ENCODE measurements at regions not wholly inside any gene's neighbourhood (a gene's known extent, or its start where the extent isn't known, plus 50 kb on each side); places are given as distances from the start of the nearest gene placed in this dataset.

GRCh38 chr17:36793976-36794375 is 143.3 kb upstream of the LHX1 start:
- no peaks in the 10 kb centered on the region for H3K9me3 Mint-ChIP-seq
- H3K27me3 Mint-ChIP-seq = peaks cover 21% of the 10 kb centered on the region
- ATAC-seq (ENCODE audit: low read depth) = no peak
- H3K27ac Mint-ChIP-seq = no peak overlapping the region
- DNase-seq = no peak
- intact Hi-C loops (cut with micrococcal nuclease) = no loop called here
- H3K36me3 Mint-ChIP-seq (ENCODE audit: low read depth) = no peaks in the 10 kb centered on the region
- no peak overlapping the region for H3K4me3 Mint-ChIP-seq
- CTCF ChIA-PET = no interaction called here
- TF ChIP-seq CTCF (IDR thresholded peaks at IDR 0.05) = no peak
- H3K4me1 Mint-ChIP-seq = no peaks in the 10 kb centered on the region
- POLR2A ChIA-PET = no interaction called here

GRCh38 chr17:36807496-36808179 is 129.6 kb upstream of the LHX1 start:
- no peaks in the 10 kb centered on the region for H3K36me3 Mint-ChIP-seq (ENCODE audit: low read depth)
- CTCF ChIA-PET = no interaction called here
- H3K9me3 Mint-ChIP-seq = no peaks in the 10 kb centered on the region
- peaks cover 59% of the 10 kb centered on the region for H3K27me3 Mint-ChIP-seq
- H3K4me1 Mint-ChIP-seq = no peaks in the 10 kb centered on the region
- ATAC-seq (ENCODE audit: low read depth) (no peak), DNase-seq (no peak)
- TF ChIP-seq CTCF (IDR thresholded peaks at IDR 0.05) = no peak
- intact Hi-C loops (cut with micrococcal nuclease) = no loop called here
- no peak overlapping the region for H3K27ac Mint-ChIP-seq
- H3K4me3 Mint-ChIP-seq = no peak overlapping the region
- POLR2A ChIA-PET = no interaction called here

GRCh38 chr17:36808180-36808661 is 129.1 kb upstream of the LHX1 start:
- no peak for ATAC-seq (ENCODE audit: low read depth)
- Mint-ChIP-seq H3K9me3 (no peaks in the 10 kb centered on the region), H3K4me1 (no peaks in the 10 kb centered on the region), H3K27ac (no peak overlapping the region), H3K4me3 (no peak overlapping the region), H3K36me3 (ENCODE audit: low read depth) (no peaks in the 10 kb centered on the region), H3K27me3 (peaks cover 60% of the 10 kb centered on the region)
- intact Hi-C loops (cut with micrococcal nuclease) = no loop called here
- no peak for DNase-seq
- no peak for TF ChIP-seq CTCF (IDR thresholded peaks at IDR 0.05)
- POLR2A ChIA-PET = no interaction called here
- CTCF ChIA-PET = no interaction called here

- H3K36me3 Mint-ChIP-seq (ENCODE audit: low read depth) = no peaks in the 10 kb centered on the region
- DNase-seq (no peak), ATAC-seq (ENCODE audit: low read depth) (no peak)
- intact Hi-C loops (cut with micrococcal nuclease) = no loop called here
- POLR2A ChIA-PET = no interaction called here
- H3K9me3 Mint-ChIP-seq = no peaks in the 10 kb centered on the region
- CTCF ChIA-PET = no interaction called here
- H3K27ac Mint-ChIP-seq = no peak overlapping the region
- no peak overlapping the region for H3K4me3 Mint-ChIP-seq
- peaks cover 8% of the 10 kb centered on the region for H3K4me1 Mint-ChIP-seq
- TF ChIP-seq CTCF (IDR thresholded peaks at IDR 0.05) = no peak
- H3K27me3 Mint-ChIP-seq = peaks cover 75% of the 10 kb centered on the region
Observed at GRCh38 chr17:36812762-36813161, 124.5 kb upstream of the LHX1 start.

GRCh38 chr17:36813357-36813756 is 123.9 kb upstream of the LHX1 start:
- Mint-ChIP-seq H3K27me3 (peaks cover 75% of the 10 kb centered on the region), H3K9me3 (no peaks in the 10 kb centered on the region), H3K36me3 (ENCODE audit: low read depth) (no peaks in the 10 kb centered on the region), H3K27ac (no peak overlapping the region), H3K4me3 (no peak overlapping the region), H3K4me1 (peaks cover 8% of the 10 kb centered on the region)
- POLR2A ChIA-PET = no interaction called here
- CTCF ChIA-PET = no interaction called here
- DNase-seq = no peak
- TF ChIP-seq CTCF (IDR thresholded peaks at IDR 0.05) = no peak
- ATAC-seq (ENCODE audit: low read depth) = no peak
- intact Hi-C loops (cut with micrococcal nuclease) = no loop called here

Measured in activated B cell treated with CpG ODN at 0.5 μM for 24 hours (primary cell).